HG03135 (cell line): ENCODE measurements at regions not wholly inside any gene's neighbourhood (a gene's known extent, or its start where the extent isn't known, plus 50 kb on each side); places are given as distances from the start of the nearest gene placed in this dataset.

ENCODE experiments used
- ATAC-seq: cut with Tn5 transposase; IDR thresholded peaks from one replicate; pipeline ENCODE4 v1.9.1; 2021; ENCODE audit warnings: mild to moderate bottlenecking, moderate library complexity; ENCODE audit not compliant: unreplicated experiment

DNA sequence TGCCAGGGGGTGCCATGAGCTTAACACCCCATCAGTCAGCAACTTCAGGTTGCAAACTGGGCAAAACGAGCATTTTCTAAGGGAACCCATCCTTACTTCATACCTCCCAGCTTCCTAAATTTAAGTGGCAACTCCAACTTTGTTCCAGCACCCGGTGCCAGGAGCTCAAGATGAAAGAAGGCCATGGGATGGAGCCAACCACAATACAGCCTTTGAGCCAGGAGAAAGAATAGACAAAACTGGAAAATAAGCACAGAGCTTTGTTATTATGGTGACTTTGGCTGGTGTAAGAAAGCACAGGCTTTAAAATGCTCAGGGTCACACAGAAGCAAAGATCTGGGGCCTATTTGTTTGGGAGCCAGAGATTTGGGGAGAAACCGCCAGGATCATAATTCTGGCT lies 388.7 kb upstream of the MGMT start:
- ATAC-seq = no peak

GRCh38 chr10:129078746-129079145 lies 388.3 kb upstream of the MGMT start:
- no peak for ATAC-seq

DNA sequence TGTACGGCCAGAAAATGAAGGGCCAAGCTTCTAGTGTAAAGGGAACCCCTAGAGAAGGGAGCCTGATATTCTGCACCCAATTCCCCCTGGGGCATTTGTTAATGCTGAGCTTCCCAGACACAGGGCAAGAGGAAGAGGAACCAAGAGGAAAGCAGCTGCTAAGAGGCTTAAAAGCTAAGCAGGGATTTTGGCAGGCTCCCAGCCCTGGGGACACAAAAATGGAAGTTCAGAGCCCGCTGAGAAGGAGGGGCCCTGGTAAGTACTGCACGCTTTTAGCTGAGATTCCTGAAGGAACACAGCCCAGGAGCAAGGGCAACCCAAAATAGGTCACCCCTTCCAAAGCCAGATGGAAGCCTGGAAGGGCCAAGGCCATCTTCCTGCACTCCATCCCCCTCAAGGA lies 387.3 kb upstream of the MGMT start:
- no peak for ATAC-seq

DNA sequence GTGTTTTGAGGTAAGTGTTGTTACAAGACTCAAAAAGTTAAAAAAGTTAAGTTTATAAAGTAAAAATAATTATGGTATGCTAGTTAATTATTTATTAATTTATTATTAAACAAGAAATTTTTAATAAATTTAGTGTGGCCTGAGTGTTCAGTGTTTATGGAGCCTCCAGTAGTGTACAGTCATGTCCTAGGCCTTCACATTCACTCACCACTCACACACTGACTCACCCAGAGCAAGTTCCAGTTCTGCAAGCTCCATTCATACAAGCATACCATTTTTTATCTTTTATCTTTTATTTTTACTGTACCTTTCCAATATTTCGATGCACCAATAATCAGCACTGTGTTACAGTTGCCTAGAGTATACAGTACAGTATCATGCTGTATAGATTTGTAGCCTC lies 381.2 kb upstream of the MGMT start:
- ATAC-seq = no peak

DNA sequence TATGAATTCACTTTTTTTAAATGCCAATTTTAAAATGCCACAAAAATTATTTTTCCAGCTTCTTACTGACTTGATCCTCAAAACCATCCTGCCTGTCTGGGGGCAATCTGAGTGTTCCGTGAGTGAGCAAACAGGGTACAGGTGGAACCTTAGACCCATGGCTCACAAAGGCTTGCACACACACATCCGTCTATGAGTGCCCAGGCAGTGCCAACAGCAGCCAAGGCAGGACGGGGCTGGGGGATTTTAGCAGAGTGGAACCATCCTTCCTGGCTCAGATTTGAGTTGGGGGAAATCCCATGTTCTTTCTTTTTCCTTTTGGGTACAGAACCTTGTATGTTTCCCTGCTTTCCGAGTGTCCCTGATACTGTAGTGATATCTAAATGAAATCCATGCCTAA lies 377.7 kb upstream of the MGMT start:
- no peak for ATAC-seq

DNA sequence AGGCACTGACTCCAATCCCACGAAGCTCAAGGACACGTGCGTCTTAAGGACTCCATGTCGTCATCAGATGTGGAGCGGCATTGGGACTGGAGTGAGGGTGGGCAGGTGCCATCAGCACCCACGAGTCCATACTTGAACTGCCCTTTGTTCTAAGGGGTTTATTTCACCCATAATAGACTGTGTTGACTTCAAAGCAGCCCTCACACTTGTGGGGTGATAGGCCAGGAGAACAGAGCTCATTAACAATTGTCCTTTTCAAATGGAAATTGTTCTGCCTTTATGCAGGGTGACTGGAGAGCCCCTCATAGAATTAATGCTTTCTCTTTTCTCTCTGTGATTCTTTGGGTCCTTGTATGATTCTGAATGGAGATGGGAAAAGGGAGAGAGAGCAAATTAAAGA lies 376.9 kb upstream of the MGMT start:
- ATAC-seq = no peak

DNA sequence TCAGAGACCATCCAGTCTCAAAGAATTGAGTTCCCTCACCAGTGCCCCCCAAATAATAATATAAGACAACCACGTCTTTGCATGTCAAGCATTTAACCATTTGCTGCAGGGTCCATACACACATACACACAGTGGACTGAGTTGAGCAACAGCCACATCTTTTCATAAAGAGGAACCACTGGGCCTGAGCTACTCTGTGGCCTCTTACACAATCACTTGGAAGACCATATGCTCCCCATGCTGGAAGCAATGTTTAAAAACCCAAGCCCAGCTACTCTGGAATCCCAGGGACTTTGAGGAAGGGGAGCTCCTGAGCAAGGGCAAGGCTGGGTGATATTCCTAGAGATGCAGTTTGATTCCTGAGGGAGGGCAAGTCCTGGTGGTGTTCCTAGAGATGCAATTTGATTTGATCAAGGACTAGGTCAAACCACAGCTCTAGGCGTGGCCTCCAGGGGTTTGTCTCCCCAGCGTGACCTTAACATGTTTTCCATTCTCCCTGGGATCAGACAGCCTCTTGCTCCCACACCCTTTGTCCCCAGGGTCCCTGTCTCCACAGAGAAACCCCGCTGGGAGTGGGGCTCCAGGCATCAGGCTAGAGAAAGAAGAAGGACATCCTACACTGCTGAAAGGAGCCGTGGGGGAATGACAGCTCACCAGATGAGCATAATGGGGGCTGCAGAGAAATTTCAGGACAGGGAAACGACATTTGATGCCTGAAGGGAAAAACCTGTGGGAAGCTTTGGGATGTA lies 376.2 kb upstream of the MGMT start:
- ATAC-seq = no peak

DNA sequence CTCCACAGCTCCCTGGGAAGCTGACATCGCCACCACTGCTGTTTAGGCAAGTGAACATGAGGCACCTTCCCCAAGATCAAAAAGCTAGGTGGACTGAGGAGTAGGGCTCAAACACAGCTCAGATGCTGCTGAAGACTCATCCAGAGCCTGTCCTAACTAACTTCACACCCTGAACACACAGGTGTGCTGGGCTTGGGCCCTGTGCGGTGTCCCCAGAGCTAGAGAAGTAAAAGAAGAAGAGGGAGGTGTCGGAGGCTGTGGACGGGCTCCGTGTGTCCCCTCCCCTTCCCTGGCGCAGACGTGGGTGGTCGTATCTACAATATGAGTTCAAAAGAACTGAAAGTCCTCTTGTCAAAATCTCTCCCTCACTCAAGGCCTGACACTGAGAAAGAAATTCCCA lies 373.4 kb upstream of the MGMT start:
- ATAC-seq = no peak

GRCh38 chr10:129094233-129094632 lies 372.8 kb upstream of the MGMT start:
- ATAC-seq = no peak

DNA sequence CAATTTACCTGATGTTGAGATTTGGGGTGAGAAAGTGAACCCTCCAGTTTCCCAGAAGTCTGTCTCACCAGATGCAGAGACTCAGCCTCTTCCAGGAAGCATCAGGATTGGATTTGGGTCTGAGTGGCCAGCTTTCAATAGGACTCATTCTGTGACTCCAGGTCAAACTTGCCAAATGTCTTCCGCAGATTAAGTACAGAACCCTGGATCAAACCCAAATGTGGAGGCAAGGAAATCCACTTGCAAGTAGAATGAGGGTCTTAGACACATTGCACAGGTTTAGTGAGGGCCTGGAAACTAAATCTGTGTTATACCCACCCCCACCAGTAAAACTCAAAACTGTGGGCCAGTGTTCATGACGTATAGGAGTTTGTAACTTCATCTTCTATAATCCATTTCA lies 372.2 kb upstream of the MGMT start:
- no peak for ATAC-seq

GRCh38 chr10:129095680-129096064 lies 371.4 kb upstream of the MGMT start:
- no peak for ATAC-seq

GRCh38 chr10:129096065-129096984 lies 370.7 kb upstream of the MGMT start:
- ATAC-seq = no peak

- no peak for ATAC-seq
Observed at GRCh38 chr10:129097776-129098330, 369.2 kb upstream of the MGMT start.

DNA sequence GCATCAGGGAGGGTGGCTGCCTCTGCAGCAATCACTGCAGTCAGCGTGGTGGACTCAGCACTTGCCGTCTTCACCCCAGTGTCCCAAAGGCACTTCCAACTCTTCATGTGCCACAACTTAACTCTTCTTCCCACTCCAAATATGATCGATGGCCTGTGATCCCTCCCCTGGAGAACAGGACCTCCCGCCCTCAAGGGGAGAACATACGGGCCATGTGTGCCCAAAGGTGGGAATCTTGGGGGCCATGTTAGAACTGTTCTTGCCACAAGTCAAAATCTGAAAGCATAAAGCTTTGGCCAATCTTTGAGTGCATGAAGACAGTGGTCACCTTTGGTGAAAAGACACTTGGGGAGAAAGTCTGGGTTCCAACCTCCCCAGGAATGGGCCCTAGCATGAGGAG lies 368.5 kb upstream of the MGMT start:
- no peak for ATAC-seq

- no peak for ATAC-seq
Observed at GRCh38 chr10:129099486-129099885, 367.6 kb upstream of the MGMT start.

DNA sequence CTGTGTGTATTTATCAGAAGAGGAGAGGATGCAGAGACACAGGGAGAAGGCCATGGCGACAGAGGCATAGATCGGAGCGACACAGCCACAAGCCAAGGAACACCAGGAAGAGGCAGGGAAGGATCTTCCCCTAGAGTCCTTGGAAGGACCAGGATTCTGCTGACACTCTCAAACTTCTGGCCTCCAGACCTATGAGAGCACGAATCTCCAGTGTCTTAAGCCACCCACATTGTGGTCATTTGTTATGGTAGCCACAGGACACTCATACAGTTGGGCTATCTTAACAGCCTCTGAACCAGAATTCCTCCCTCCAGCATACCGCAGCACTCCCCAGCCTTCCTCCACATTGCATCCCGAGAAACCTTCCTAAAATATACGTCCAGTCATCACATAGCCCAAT lies 367.0 kb upstream of the MGMT start:
- no peak for ATAC-seq

DNA sequence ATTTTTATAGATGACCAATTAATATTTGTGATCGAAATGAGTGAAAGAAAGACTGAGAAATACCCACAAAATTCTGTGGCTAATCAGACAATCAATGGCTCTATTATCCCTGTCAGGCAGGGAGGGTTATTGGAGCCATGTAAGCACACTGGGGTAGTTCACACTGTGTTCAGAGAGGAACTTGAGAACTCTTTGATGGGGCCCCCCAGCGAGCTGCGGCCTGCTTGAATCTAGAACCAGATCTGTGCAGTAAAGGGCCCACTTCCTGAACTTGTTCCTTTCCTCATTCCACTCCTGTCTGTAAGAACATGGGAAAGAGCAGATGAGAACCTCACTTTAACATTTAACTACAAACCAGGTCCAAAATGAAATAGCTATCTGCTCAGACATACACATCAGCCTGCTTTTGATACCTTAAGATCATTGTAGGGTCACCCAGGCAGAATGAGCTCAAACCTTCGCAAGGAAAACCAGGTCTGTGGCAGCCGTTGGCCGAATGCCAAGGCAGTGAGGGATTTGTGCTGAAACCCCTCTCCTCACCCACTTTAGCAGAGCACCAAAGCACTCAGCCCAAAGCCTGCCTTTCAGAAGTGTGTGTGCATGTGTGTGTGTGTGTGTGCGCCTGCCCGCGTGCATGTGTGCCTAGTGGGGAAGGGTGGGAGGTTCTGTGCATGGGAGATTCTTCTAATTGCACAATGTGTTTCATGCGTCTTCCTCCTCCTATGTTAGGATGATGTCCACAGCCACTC lies 365.6 kb upstream of the MGMT start:
- ATAC-seq = no peak

DNA sequence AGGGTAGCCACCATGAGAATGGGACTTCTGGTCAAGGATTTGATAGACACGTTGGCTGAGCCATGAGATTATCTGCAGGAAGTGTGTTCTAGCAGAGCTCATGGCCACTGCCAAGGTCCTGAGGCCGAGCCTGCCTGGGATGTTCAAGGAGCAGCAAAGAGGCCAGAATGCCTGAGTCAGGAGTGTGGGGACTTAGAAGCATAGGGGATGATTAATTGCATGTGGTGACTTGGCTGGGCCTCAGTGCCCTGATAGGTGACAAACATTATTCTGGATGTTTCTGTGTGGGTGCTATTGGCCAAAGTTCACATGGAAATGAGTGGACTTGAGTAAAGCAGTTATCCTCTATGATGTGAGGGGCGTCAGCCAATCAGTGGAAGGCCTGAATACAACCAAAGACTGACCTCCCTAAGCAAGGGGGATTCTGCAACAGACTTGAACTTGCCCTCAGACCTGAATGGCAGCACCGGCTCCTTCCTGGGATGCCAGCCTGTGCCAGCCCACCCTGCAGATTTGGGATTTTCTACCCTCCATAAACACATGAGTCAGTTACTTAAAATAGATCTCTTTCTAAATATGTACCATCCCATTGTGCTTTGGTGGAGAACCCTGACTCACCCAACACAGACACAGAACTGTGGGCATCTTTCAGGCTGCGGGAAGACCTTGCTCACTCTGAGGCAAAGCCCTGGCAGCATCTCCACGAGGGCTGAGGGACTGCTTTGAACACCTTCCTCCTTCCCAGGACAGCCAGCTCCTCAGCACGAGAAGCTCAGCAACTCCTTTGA lies 363.9 kb upstream of the MGMT start:
- ATAC-seq = no peak

GRCh38 chr10:129104266-129105045 lies 362.6 kb upstream of the MGMT start:
- no peak for ATAC-seq

DNA sequence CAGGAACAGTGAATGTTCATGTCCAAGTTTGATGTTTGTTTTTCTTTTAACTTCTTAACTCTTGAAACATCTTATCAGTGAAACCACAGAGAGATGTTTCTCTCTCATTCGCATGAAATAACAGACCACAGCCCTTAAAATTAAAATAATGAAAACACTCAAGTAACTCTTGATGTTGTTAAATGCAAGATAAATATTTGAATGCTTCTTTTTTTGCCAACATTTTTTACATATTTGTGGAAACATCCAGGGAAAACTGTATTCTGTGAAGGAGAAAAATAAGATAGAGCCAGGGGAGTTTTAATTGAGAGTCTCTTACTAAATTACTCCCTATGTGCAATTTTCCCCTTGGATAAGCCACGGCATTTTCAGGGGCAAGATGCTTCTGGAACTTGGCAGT lies 361.8 kb upstream of the MGMT start:
- ATAC-seq = no peak
